ENCODE measurements at regions not wholly inside any gene's neighbourhood (a gene's known extent, or its start where the extent isn't known, plus 50 kb on each side); places are given as distances from the start of the nearest gene placed in this dataset.

DNA sequence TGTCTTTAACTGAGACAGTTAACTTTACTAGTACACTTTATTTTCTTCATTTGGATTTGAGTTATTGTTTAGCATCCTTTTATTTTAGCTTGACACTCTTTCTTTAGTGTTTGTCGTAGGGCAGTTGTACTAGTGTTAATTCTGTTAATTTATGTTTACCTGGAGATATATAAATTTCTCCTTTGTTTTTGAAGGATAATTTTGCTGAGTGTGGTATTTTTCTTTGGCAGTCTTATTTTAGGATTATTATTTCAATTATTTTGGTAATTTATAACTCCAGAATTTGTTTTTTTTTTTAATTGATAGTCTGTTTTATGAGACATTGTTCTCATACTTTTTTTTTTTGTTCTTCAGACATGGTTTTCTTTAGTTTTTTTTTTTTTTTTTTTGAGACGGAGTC, 73.8 kb upstream of the CHODL start (continued):
- TF ChIP-seq, protein P1, sequence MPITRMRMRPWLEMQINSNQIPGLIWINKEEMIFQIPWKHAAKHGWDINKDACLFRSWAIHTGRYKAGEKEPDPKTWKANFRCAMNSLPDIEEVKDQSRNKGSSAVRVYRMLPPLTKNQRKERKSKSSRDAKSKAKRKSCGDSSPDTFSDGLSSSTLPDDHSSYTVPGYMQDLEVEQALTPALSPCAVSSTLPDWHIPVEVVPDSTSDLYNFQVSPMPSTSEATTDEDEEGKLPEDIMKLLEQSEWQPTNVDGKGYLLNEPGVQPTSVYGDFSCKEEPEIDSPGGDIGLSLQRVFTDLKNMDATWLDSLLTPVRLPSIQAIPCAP (CRISPR knock-in tag; IDR thresholded peaks at IDR 0.05; ENCODE audit: low read depth): no peak

DNA sequence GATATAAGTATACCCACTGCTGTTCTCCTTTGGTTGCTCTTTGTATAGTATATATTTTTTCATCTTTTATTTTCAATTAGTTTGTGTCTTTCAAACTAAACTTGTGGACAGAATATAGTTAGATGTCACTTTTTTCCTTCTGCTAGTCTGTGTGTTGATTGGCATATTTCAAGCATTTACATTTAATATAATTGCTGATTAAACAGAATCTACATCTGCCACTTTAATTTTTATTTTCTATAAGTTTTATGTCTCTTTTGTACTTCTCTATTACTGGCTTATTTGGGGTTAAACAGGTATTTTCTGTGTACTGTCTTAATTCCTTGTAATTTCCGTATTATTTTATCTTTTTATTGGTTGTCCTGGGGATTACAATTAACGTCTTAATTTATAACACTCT, 74.4 kb upstream of the CHODL start:
- Histone ChIP-seq H3K4me2 (ENCODE audit: low read depth, low read length) (no peak overlapping the region), H3K4me1 (ENCODE audit: insufficient read depth, low read length) (no peaks in the 10 kb centered on the region), H3K79me2 (ENCODE audit: insufficient read depth, low read length) (no peaks in the 10 kb centered on the region), H3K36me3 (replicated peaks in 1 of 2; ENCODE audit: control insufficient read depth in 1 of 2, insufficient read depth in 2 of 2, low read length in 2 of 2) (no peaks in the 10 kb centered on the region), H3K4me3 (replicated peaks in 1 of 3; ENCODE audit: insufficient read depth in 1 of 3, low read depth in 2 of 3, low read length in 3 of 3) (no peak overlapping the region), H3K9ac (ENCODE audit: insufficient read depth, low read depth, low read length) (no peak overlapping the region), H2AFZ (ENCODE audit: low read length) (no peak overlapping the region), H3K27ac (ENCODE audit: extremely low read length, insufficient read depth, low read length) (no peak overlapping the region), H4K20me1 (ENCODE audit: insufficient read depth, low read length) (no peaks in the 10 kb centered on the region), H3K9me3 (ENCODE audit: low read length) (no peaks in the 10 kb centered on the region), H3K27me3 (ENCODE audit: control insufficient read depth in 1 of 2, insufficient read depth in 2 of 2, low read length in 2 of 2) (no peaks in the 10 kb centered on the region; a peak in 1 of 5 replicates)
- TF ChIP-seq MAFF (IDR thresholded peaks at IDR 0.05; ENCODE audit: low read depth, low read length): peak; percentile 21
- peak in 1 of 2 experiments; percentile 56; a peak in 2 of 4 replicates for TF ChIP-seq MAFK (conservative IDR thresholded peaks at IDR 0.05 in 1 of 2, IDR thresholded peaks at IDR 0.05 in 1 of 2; ENCODE audit: low read length in 2 of 2)
- no peak for TF ChIP-seq ZNF382 (CRISPR knock-in tag; IDR thresholded peaks at IDR 0.05; ENCODE audit: borderline replicate concordance)
- DNase-seq (ENCODE audit: low spot score) (no peak), FAIRE-seq (no peak), ATAC-seq (no peak)
- intact Hi-C loops (cut with micrococcal nuclease; ENCODE audit: unreplicated experiment): no loop called here
- in situ Hi-C loops (cut with HindIII; ENCODE audit: extremely low pct_ligation_motif_present, low pct_unique_long_range_greater_than_20kb): no loop called here
- 28% methylated on average over 2 of the region's 2 CpGs for WGBS (ENCODE audit: low lambda C conversion rate)
- BruUV-seq (replicated peaks): no TSS peak
- POLR2A ChIA-PET: no interaction called here
- CTCF ChIA-PET (ENCODE audit: low intra/inter-chr PET ratio, low total read pairs): no interaction called here

DNA sequence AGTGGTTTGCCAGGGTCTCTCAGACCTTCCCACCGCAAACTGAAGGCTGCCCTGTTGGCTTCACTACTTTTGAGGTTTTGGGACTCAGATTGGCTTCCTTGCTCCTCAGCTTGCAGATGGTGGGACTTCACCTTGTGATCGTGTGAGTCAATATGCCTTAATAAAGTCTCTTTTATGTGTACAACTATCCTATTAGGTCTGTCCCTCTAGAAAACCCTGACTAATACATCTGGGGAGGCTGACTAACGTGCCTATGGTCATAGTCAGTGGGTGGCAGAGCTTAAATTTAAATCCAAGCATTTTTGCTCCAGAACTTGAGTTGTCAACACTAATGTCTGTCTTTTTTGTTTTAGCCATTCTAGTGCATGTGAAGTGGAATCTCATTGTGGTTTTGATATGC, 76.5 kb upstream of the CHODL start:
- 0% methylated on average over 3 of the region's 3 CpGs for WGBS (ENCODE audit: low lambda C conversion rate)
- in situ Hi-C loops (cut with HindIII; ENCODE audit: extremely low pct_ligation_motif_present, low pct_unique_long_range_greater_than_20kb): no loop called here
- H3K9ac ChIP-seq (ENCODE audit: insufficient read depth, low read depth, low read length): no peak overlapping the region
- H4K20me1 ChIP-seq (ENCODE audit: insufficient read depth, low read length): no peaks in the 10 kb centered on the region
- ATAC-seq (no peak), FAIRE-seq (no peak), DNase-seq (ENCODE audit: low spot score) (no peak)
- no peaks in the 10 kb centered on the region for H3K36me3 ChIP-seq (replicated peaks in 1 of 2; ENCODE audit: control insufficient read depth in 1 of 2, insufficient read depth in 2 of 2, low read length in 2 of 2)
- no peak overlapping the region for H3K27ac ChIP-seq (ENCODE audit: extremely low read length, insufficient read depth, low read length)
- BruUV-seq (replicated peaks): no TSS peak
- H2AFZ ChIP-seq (ENCODE audit: low read length): no peak overlapping the region
- H3K27me3 ChIP-seq (ENCODE audit: control insufficient read depth in 1 of 2, insufficient read depth in 2 of 2, low read length in 2 of 2): no peaks in the 10 kb centered on the region; a peak in 1 of 5 replicates
- H3K4me2 ChIP-seq (ENCODE audit: low read depth, low read length): no peak overlapping the region
- H3K4me1 ChIP-seq (ENCODE audit: insufficient read depth, low read length): no peaks in the 10 kb centered on the region
- intact Hi-C loops (cut with micrococcal nuclease; ENCODE audit: unreplicated experiment): no loop called here
- no peaks in the 10 kb centered on the region for H3K79me2 ChIP-seq (ENCODE audit: insufficient read depth, low read length)
- no peak overlapping the region for H3K4me3 ChIP-seq (replicated peaks in 1 of 3; ENCODE audit: insufficient read depth in 1 of 3, low read depth in 2 of 3, low read length in 3 of 3)
- H3K9me3 ChIP-seq (ENCODE audit: low read length): no peaks in the 10 kb centered on the region
- ChIA-PET POLR2A (no interaction called here), CTCF (ENCODE audit: low intra/inter-chr PET ratio, low total read pairs) (no interaction called here)
- TF ChIP-seq SKI (IDR thresholded peaks at IDR 0.05; ENCODE audit: partially characterized antibody) (no peak), KLF13 (CRISPR knock-in tag; IDR thresholded peaks at IDR 0.05) (no peak), U2AF2 (IDR thresholded peaks at IDR 0.05; ENCODE audit: low read depth, low read length) (no peak), ATAD3A (CRISPR knock-in tag; IDR thresholded peaks at IDR 0.05) (no peak), FOSL1 (CRISPR knock-in tag; IDR thresholded peaks at IDR 0.05; ENCODE audit: borderline replicate concordance) (no peak), ZNF124 (CRISPR knock-in tag; IDR thresholded peaks at IDR 0.05) (no peak)
- TF ChIP-seq, protein P2, sequence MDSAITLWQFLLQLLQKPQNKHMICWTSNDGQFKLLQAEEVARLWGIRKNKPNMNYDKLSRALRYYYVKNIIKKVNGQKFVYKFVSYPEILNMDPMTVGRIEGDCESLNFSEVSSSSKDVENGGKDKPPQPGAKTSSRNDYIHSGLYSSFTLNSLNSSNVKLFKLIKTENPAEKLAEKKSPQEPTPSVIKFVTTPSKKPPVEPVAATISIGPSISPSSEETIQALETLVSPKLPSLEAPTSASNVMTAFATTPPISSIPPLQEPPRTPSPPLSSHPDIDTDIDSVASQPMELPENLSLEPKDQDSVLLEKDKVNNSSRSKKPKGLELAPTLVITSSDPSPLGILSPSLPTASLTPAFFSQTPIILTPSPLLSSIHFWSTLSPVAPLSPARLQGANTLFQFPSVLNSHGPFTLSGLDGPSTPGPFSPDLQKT (CRISPR knock-in tag; IDR thresholded peaks at IDR 0.05; ENCODE audit: borderline replicate concordance): no peak

Measured in HepG2 (cell line).